B cell (primary cell): ENCODE measurements at regions not wholly inside any gene's neighbourhood (a gene's known extent, or its start where the extent isn't known, plus 50 kb on each side); places are given as distances from the start of the nearest gene placed in this dataset.

Source experiments
- EZH2 ChIP-seq: IDR thresholded peaks from 2 replicates; pipeline ENCODE4 v1.6.1; 2012; ENCODE audit warnings: borderline replicate concordance, low read depth, mild to moderate bottlenecking, moderate library complexity, low read length; ENCODE audit not compliant: insufficient read depth, poor library complexity, severe bottlenecking
- TF ChIP-seq, protein P1 (sequence below): fragments of 200-600 bp; IDR thresholded peaks from one replicate; pipeline ENCODE4 v1.8.0; 2022; ENCODE audit warnings: antibody characterized with exemption, mild to moderate bottlenecking

DNA sequence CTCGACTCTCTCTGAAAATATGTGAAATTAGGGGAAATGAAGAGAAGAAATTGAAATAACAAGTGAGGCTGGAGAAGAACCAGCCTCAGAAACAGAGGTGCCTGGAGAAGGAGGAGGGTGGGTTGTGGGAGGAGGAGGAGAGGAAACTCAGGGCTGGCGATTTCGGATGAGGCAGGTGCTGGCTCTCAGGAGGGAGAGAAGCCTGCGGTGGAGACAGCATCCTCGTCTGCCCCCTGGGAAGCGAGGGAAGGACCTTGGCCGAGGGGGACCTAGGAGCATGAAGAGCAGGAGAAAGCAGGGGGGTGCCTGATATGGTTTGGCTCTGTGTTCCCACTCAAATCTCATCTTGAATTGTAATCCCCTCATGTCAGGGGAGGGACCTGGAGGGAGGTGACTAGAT lies 264.7 kb upstream of the TNRC6C start:
- TF ChIP-seq, protein P1, sequence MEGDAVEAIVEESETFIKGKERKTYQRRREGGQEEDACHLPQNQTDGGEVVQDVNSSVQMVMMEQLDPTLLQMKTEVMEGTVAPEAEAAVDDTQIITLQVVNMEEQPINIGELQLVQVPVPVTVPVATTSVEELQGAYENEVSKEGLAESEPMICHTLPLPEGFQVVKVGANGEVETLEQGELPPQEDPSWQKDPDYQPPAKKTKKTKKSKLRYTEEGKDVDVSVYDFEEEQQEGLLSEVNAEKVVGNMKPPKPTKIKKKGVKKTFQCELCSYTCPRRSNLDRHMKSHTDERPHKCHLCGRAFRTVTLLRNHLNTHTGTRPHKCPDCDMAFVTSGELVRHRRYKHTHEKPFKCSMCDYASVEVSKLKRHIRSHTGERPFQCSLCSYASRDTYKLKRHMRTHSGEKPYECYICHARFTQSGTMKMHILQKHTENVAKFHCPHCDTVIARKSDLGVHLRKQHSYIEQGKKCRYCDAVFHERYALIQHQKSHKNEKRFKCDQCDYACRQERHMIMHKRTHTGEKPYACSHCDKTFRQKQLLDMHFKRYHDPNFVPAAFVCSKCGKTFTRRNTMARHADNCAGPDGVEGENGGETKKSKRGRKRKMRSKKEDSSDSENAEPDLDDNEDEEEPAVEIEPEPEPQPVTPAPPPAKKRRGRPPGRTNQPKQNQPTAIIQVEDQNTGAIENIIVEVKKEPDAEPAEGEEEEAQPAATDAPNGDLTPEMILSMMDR, result no peak
- no peak for TF ChIP-seq EZH2
